Calu3 (cell line): ENCODE measurements at regions not wholly inside any gene's neighbourhood (a gene's known extent, or its start where the extent isn't known, plus 50 kb on each side); places are given as distances from the start of the nearest gene placed in this dataset.

Source experiments
- BruUV-seq: library from RNA; stranded (reverse); fragments of 400-500 nt; replicated peaks from 2 replicates; lab custom pipeline; 2021; lab: Mats Ljungman, UMichigan
- CTCF ChIA-PET: fragments of 300-600 bp; sonication (Branson Sonifier 250); formaldehyde crosslinking; loops from one replicate; lab custom pipeline; 2022; ENCODE audit warnings: antibody characterized with exemption; lab: Charles Lee
- DNase-seq: peaks from one replicate; pipeline ENCODE4 v3.0.0; 2022
- H3K27ac Mint-ChIP-seq: one replicate; pipeline ENCODE4 v1.8.0; 2022; ENCODE audit warnings: mixed read lengths; ENCODE audit not compliant: unreplicated experiment
- H3K27me3 Mint-ChIP-seq: one replicate; pipeline ENCODE4 v1.8.0; 2022; ENCODE audit warnings: mixed read lengths; ENCODE audit not compliant: unreplicated experiment
- H3K36me3 Mint-ChIP-seq: one replicate; pipeline ENCODE4 v1.8.0; 2022; ENCODE audit warnings: mild to moderate bottlenecking, moderate library complexity, mixed read lengths; ENCODE audit not compliant: insufficient read depth, unreplicated experiment
- H3K4me1 Mint-ChIP-seq: one replicate; pipeline ENCODE4 v1.8.0; 2022; ENCODE audit warnings: mild to moderate bottlenecking, low read depth, mixed read lengths; ENCODE audit not compliant: unreplicated experiment
- H3K4me3 Mint-ChIP-seq: one replicate; pipeline ENCODE4 v1.8.0; 2022; ENCODE audit warnings: mild to moderate bottlenecking, low read depth, moderate library complexity, mixed read lengths; ENCODE audit not compliant: unreplicated experiment
- H3K9me3 Mint-ChIP-seq: one replicate; pipeline ENCODE4 v1.8.0; 2022; ENCODE audit warnings: low read depth, mixed read lengths; ENCODE audit not compliant: unreplicated experiment
- CTCF ChIP-seq: fragments of 200-600 bp; IDR thresholded peaks from one replicate; pipeline ENCODE4 v1.8.0; 2022; ENCODE audit warnings: antibody characterized with exemption; ENCODE audit not compliant: unreplicated experiment
- intact Hi-C: fragments of 100-400 bp; cut with micrococcal nuclease; formaldehyde crosslinking; loops from one replicate; pipeline ENCODE4 v1.10.0; 2022; ENCODE audit not compliant: unreplicated experiment

- H3K4me3 Mint-ChIP-seq: no peak overlapping the region
- H3K36me3 Mint-ChIP-seq: no peaks in the 10 kb centered on the region
- no peaks in the 10 kb centered on the region for H3K27me3 Mint-ChIP-seq
- no peak overlapping the region for H3K27ac Mint-ChIP-seq
- no peaks in the 10 kb centered on the region for H3K9me3 Mint-ChIP-seq
- CTCF ChIA-PET: no interaction called here
- intact Hi-C loops: no loop called here
- no peak for DNase-seq
- no TSS peak for BruUV-seq
- no peaks in the 10 kb centered on the region for H3K4me1 Mint-ChIP-seq
- no peak for TF ChIP-seq CTCF
Observed at GRCh38 chr13:104008541-104009435, 942.6 kb upstream of the SLC10A2 start.

DNA sequence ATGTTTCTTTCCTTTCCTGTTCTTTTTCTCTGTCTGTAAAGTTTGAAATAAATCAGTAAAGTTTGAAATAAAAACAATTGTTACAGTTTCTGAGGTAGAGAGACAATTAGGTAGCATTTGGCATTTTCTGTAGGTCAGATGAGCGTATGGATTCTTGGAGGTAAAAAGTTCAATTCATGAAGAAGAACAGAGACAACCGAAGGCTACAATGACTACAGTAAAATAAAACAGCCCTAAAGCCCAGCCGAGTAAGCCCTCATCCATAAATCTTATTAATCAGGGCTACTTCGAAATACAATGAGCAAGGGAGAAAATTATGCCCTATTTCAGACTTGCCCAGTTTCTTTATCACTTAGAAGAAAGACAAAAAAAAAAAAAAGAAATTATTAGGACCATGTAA lies 941.9 kb upstream of the SLC10A2 start:
- Mint-ChIP-seq H3K4me1 (no peaks in the 10 kb centered on the region), H3K27ac (no peak overlapping the region), H3K27me3 (no peaks in the 10 kb centered on the region), H3K9me3 (no peaks in the 10 kb centered on the region), H3K4me3 (no peak overlapping the region), H3K36me3 (no peaks in the 10 kb centered on the region)
- CTCF ChIA-PET: no interaction called here
- BruUV-seq: no TSS peak
- intact Hi-C loops: no loop called here
- no peak for DNase-seq
- no peak for TF ChIP-seq CTCF

- Mint-ChIP-seq H3K4me3 (no peak overlapping the region), H3K36me3 (no peaks in the 10 kb centered on the region), H3K27ac (no peak overlapping the region), H3K9me3 (no peaks in the 10 kb centered on the region), H3K4me1 (no peaks in the 10 kb centered on the region), H3K27me3 (no peaks in the 10 kb centered on the region)
- no peak for DNase-seq
- CTCF ChIA-PET: no interaction called here
- intact Hi-C loops: no loop called here
- no peak for TF ChIP-seq CTCF
- BruUV-seq: no TSS peak
Observed at GRCh38 chr13:104006625-104007075, 940.4 kb upstream of the SLC10A2 start.

- intact Hi-C loops: no loop called here
- Mint-ChIP-seq H3K4me1 (no peaks in the 10 kb centered on the region), H3K9me3 (no peaks in the 10 kb centered on the region), H3K27me3 (no peaks in the 10 kb centered on the region), H3K27ac (no peak overlapping the region), H3K36me3 (no peaks in the 10 kb centered on the region), H3K4me3 (no peak overlapping the region)
- CTCF ChIA-PET: no interaction called here
- BruUV-seq: no TSS peak
- no peak for TF ChIP-seq CTCF
- DNase-seq: no peak
Observed at GRCh38 chr13:104004572-104004971, 938.4 kb upstream of the SLC10A2 start.
